IPS DF 4.7 (cell line): ENCODE measurements at regions not wholly inside any gene's neighbourhood (a gene's known extent, or its start where the extent isn't known, plus 50 kb on each side); places are given as distances from the start of the nearest gene placed in this dataset.

Experiments
- DNase-seq: peaks from one replicate; pipeline ENCODE4 v3.0.0-alpha.2; 2013; ENCODE audit warnings: low spot score; ENCODE audit errors: extremely low read depth

- no peak for DNase-seq
These were observed 683.7 kb upstream of the FZD8 start for GRCh38 chr10:36325815-36326214.

- no peak for DNase-seq
These were observed 682.7 kb upstream of the FZD8 start for GRCh38 chr10:36324831-36325230.

DNA sequence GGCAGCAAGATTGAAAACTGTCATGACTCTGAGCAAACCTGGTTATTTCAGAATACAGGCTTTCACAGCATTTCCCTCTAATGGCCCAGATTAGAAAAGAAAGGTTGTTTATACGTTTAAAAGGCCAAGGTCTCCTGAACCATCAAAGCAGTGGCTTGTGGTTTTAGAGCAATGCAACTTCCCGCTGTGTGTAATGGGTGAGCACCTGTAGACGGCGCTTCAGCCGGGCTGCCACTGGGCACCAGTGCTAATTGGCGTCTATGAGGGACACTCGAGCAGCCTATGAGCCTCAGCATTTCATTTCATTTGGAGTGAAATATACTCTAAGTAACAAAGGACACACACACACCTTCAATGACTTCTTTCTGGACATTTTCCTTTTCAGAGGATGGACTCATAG, 671.0 kb upstream of the FZD8 start:
- DNase-seq = no peak

GRCh38 chr10:36303896-36304295, 661.8 kb upstream of the FZD8 start:
- DNase-seq = no peak

GRCh38 chr10:36302086-36302485, 660.0 kb upstream of the FZD8 start:
- no peak for DNase-seq

DNA sequence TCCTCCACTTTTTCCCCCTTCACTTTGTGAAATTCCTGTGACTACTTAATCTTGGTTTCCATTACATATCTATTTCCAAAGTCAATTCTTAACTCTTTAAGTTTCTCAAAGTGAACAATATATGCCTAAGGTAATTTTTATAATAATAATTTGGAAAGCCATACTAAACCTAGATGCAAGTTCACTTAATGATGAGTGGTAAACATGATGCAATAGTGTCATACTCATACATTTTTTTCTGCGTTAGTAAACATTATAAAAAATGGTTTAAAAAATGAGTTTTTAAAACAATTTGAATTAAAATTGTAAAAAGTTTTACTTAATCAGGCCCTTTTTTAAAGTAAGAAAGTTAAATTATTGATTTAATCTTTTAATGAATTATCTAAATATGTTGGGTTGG, 659.4 kb upstream of the FZD8 start:
- no peak for DNase-seq

DNA sequence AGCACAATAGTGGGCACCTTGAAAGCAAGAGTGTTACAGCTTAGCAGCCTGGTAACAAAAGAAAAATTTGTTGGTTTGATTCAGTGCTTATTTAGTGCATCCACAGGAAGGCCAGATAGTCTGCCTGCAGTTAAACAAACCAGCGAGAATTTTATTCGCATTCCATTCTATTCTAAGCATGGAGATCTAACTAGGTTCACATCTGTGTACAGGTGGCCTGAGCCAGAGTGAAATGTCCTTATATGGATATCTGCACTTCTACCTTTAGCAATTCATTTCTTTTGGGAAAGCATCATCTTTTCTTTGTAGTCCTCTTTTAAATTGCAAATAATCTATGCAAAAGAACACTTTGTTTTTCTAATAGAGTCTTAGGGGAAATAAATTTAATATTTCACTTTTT, 659.0 kb upstream of the FZD8 start:
- DNase-seq = no peak

DNA sequence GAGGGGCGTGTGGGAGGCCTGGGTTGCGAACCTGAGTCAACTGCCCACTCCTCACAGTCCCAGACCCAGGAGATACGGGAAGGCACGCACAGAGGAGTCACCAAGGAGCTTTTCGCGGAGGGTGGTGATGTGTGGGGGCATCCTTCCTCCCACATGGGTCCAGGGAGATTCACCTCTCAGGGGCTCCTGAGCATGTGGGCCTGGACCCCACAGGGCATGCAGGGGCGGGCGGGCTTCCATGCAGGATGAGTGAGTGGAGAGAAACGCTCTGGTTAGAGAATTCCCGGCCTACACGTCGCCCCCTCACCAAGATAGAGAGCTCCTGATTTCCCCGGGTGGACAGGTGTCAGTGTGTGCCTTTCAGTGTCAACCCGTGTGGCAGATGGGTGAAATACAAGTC, 641.7 kb upstream of the FZD8 start:
- DNase-seq = no peak

- DNase-seq = no peak
These were observed 639.8 kb upstream of the FZD8 start for GRCh38 chr10:36281831-36282331.

GRCh38 chr10:36280890-36281499, 638.9 kb upstream of the FZD8 start:
- no peak for DNase-seq

- no peak for DNase-seq
These were observed 638.2 kb upstream of the FZD8 start for GRCh38 chr10:36280321-36280741.

DNA sequence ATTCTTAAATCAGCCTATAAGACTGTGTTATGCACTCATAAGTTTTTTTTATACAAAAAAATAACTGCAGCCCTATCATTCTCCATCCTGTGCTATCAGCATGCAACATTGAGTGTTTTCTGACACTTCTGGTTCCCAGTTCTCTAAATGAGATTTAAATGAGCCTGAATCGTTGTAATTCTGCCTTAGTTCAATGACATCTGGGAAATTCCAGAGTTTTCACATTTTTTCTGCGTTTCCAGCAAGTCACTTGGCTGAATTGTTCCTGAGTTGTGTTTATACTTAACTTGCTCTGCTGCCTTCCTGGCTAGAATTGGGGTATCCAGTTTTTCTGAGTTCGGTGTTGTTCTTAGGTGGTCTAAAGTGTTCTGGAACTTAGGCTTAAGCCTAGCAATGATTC, 636.1 kb upstream of the FZD8 start:
- DNase-seq = no peak

DNA sequence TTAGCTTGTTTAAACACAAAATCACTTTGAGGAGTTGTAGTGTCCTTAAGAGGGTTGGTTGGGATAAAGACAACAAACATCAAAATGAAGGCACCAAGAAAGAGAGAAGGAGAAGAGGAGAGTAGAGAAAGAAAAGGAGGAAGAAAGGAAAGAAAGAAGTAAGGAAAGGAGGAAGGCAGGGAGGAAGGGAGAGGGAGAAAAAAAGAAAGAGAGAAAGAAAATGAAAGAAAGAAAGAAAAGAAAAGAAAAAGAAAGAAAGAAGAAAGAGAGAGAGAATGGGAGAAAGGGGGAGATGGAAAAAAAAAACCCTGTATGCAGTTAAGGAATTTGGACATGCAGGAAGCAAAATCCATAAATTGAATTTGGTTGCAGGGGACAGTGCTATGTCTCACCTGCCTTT, 635.4 kb upstream of the FZD8 start:
- no peak for DNase-seq

DNA sequence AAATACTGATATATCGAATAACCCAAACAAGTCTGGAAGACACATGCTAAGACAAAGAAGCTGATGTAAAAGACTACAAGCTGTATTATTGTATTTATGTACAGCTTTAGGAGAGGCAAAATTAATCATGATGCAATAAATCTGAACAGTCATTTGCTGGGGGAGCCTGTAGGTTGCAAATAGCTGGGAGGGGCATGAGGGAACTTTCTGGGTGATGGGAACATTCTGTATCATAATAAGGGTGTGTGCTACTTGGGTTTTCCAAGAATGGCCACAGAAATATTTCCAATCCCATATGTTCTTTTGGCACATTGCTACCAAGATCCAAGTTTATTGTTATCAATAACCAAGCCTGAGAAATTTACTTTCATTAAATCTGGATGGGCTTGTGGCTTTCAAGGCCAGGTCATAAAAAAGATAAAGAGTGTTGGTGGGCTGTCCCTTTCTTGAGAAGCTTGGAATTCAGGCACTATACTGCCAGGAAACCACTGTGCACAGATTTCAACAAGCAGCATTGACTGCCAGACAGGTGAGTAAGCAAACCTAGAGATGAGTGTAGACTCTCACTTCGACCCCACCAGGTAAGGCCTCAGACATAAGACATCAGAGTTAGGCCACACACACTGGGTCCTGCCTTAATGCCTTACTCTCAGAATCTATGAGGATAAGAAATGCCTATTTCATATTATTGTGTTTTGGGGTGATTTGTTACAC, 629.7 kb upstream of the FZD8 start:
- no peak for DNase-seq

GRCh38 chr10:36269222-36269621, 627.1 kb upstream of the FZD8 start:
- DNase-seq = no peak

DNA sequence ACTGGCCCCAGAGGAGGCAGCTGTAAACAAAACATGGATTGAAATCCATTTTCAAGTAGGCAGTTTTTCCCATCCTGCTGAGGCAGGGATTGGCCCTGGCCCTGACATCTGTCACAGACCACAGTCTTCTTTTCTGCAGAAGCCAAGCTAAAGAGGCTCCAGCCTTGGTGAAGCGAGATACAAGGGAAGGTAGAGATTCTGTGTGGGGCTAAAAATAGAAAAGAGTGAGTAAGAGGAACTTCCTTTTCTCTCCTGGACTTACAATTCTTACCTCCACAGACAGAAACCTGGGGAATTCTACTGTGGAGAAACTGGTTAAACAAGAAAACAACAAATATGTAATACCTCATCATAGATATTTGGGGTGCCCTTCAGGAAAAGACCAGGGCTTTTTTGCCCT, 624.8 kb upstream of the FZD8 start:
- DNase-seq = no peak

DNA sequence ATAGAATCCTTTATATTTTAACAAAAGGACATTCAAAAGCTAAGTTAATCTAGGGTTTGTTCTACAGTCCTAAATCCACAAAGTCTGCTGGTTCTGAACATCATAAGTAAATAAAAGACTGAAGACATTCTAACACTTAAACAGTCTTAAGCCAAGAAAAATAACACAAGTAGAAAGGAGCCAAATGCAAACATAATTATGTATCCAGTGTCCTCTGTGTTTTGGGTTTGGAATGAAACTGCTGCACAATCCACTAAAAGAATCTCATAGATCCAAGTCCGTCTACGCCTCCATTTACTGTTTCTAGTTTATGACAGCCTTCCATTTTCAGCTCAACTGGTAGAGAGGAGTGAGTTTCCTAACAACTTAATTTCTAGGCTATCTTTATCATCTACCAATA, 623.6 kb upstream of the FZD8 start:
- no peak for DNase-seq

GRCh38 chr10:36263871-36264270, 621.8 kb upstream of the FZD8 start:
- no peak for DNase-seq

DNA sequence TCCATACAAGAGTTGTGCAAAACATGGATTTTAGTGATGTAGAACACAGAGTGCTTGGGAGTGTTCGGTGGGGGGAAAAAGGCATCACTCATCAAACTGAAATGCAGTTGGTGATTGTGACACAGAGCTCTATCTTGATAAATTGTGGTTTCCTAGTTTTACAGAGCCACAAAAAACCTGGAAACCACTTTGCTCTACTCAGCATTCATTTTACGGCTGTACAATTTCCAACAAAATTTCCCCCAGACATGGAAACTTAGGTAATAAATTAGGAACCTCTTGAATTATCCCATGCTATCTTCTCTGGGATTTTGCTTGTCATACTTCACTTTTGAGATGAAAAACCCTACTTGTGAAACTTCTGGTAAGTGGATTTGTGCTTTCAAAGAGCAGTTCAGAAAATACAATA, 614.9 kb upstream of the FZD8 start:
- DNase-seq = no peak

- no peak for DNase-seq
These were observed 614.1 kb upstream of the FZD8 start for GRCh38 chr10:36256166-36256565.

DNA sequence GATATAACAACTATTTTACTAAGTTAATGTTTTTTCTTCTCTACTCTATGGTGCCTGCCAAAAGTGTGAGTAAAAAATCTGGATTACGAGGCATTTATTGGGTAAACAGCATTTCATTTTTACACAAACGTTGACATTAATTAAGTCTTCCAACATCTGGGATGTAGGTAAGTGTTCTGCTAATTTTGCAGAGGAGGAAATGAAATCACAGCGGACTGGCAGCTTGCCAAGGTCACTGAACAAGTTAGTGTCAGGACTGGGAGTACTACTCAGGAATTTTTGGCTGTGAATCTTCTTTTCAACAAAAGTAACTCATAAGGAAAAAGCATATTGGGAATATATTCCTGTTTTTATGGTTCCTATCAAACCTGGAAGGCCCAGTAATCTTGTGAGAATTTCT, 612.1 kb upstream of the FZD8 start:
- DNase-seq = no peak

- DNase-seq = no peak
These were observed 611.6 kb upstream of the FZD8 start for GRCh38 chr10:36253731-36254130.

DNA sequence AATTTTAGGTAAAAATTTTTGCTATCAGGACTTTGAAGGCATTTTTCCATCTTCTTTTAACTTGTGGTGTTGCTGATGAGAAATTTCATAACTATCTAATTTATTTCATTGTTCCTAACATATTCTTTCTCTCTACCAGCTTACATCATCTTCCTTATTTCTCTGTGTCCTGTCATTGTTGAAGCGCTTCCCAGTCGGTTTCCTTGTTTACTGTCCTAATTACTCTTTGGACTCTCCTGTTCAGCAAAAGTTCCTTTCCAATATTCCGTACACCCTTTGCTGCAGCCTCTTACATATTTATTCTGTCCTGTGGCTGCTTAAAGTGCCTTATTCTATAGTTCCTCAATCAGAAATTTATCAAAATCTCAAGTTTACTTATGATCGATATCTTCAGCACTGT, 609.0 kb upstream of the FZD8 start:
- DNase-seq = no peak
